GM21576 (cell line): ENCODE measurements at regions not wholly inside any gene's neighbourhood (a gene's known extent, or its start where the extent isn't known, plus 50 kb on each side); places are given as distances from the start of the nearest gene placed in this dataset.
"Not testable (repeated sequence)": the region's sequence is repeated elsewhere in the genome, so short reads cannot be mapped to it uniquely, and the experiment has no call there.

Experiments used
- ATAC-seq: cut with Tn5 transposase; IDR thresholded peaks from one replicate; pipeline ENCODE4 v1.9.1; 2021; ENCODE audit warnings: mild to moderate bottlenecking, moderate library complexity; ENCODE audit not compliant: unreplicated experiment

- no peak for ATAC-seq
These were observed 159.6 kb upstream of the KCNH8 start for GRCh38 chr3:18988614-18989229.

- no peak for ATAC-seq
These were observed 160.4 kb upstream of the KCNH8 start for GRCh38 chr3:18987862-18988447.

DNA sequence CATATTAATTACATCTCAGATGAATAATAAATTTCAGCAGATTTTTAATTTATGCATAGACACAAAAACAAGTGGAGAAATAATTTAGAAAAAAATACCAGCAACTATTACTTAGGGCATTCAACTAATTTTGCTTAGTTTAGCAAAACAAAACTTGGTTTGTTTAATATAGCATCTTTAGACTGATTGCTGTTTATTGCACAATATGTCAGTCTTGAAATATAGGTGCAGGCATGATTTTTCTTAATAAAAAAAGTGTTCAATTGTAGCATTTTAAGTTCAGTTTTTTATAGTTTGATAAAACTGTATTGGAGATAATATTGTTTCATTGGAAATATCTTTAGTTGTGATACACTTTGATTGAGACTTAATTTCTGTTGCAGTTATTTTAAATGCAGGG is 161.2 kb upstream of the KCNH8 start:
- no peak for ATAC-seq

DNA sequence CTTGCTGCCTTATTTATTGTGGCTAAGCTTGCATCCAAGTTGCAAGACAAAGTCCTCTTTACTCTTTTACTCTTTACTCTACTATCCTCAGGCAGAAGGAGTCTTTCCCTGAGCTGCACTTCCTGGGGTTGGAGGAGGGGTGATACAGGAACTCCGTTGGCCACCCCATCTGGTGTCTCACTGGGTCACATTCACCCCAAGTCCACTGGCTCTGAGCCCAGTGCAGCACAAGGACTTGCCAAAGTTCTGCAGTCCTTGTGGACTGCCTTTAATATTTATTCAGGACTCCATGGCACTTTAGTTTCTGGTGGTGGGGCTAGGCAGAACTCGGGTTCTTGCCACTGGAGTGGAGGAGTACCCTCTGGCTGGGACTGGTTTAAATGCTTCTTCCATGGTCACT is 165.4 kb upstream of the KCNH8 start:
- ATAC-seq, result no peak

DNA sequence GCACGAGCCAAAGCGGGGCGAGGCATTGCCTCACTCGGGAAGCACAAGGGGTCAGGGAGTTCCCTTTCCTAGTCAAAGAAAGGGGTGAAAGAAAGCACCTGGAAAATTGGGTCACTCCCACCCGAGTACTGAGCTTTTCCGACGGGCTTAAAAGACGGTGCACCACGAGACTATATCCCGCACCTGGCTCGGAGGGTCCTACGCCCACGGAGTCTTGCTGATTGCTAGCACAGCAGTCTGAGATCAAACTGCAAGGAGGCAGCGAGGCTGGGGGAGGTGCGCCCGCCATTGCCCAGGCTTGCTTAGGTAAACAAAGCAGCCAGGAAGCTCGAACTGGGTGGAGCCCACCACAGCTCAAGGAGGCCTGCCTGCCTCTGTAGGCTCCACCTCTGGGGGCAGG is 172.2 kb upstream of the KCNH8 start:
- ATAC-seq, result not testable (repeated sequence)

GRCh38 chr3:18968120-18968519 is 180.2 kb upstream of the KCNH8 start:
- ATAC-seq, result no peak

- no peak for ATAC-seq
These were observed 182.5 kb upstream of the KCNH8 start for GRCh38 chr3:18965781-18966180.

- ATAC-seq, result no peak
These were observed 183.7 kb upstream of the KCNH8 start for GRCh38 chr3:18964640-18965039.

DNA sequence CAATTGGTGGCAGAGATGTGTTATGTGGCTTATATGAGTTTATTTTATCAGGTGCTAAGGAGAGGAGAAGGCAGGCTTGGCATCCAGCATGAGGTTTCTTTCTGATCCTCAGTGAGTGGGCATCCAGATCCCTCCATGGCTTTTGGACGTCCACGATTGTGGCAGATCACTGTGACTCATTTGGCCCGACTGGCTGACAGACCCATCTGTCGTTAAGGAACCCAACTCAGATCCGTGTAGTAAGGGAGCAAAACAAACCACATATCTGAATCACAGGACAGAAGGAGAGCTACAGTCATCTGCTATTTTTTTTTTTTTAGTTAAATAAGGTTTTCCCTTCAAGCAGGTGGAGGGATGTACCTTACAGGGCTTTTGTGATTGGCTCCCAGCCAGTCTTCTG is 197.0 kb upstream of the KCNH8 start:
- no peak for ATAC-seq

GRCh38 chr3:18946524-18946923 is 201.8 kb upstream of the KCNH8 start:
- ATAC-seq, result no peak

- ATAC-seq, result peak; percentile 62
These were observed 210.7 kb upstream of the KCNH8 start for GRCh38 chr3:18937574-18937973.

DNA sequence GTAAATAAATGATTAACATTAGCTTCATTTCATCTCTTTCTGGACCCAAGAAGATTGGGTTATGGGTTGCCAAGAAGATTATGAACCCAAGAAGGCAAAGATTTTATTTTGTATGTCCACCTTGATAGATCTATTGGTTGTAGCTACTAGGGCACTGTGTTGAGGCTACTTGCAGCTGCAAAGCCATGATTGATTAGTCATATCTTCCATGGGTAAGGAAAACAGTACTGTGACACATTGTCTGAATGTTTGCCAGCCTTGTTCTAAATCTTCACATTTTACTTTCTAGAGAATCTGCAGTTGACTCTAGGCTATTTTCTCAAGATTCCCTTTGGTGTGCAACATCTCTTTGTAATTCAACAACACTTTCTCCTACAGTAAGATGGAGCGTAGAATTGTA is 229.2 kb upstream of the KCNH8 start:
- ATAC-seq, result no peak

GRCh38 chr3:18917923-18918322 is 230.4 kb upstream of the KCNH8 start:
- no peak for ATAC-seq

GRCh38 chr3:18902081-18902793 is 246.1 kb upstream of the KCNH8 start:
- ATAC-seq, result no peak

GRCh38 chr3:18901571-18901970 is 246.7 kb upstream of the KCNH8 start:
- no peak for ATAC-seq

DNA sequence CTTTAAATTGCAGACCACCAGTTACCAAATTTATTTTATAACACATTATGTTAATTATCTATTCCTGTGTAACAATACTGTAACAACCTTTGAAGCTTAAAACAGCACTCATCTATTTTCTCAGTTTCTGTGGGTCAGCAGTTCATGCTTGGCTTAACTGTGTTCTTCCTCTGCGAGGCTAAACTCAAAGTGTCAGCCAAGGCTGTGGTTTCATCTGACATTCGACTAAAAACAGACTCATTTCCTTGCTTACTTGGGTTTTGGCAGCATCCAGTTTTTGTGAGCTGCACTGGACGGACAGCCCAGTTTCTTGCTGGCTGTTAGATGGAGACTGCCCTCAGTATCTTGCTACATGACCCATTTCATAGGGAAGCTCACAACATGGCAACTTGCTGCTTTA is 247.3 kb upstream of the KCNH8 start:
- peak; percentile 89 for ATAC-seq

- no peak for ATAC-seq
These were observed 249.4 kb upstream of the KCNH8 start for GRCh38 chr3:18898911-18899310.

- no peak for ATAC-seq
These were observed 255.6 kb upstream of the KCNH8 start for GRCh38 chr3:18892756-18893155.

DNA sequence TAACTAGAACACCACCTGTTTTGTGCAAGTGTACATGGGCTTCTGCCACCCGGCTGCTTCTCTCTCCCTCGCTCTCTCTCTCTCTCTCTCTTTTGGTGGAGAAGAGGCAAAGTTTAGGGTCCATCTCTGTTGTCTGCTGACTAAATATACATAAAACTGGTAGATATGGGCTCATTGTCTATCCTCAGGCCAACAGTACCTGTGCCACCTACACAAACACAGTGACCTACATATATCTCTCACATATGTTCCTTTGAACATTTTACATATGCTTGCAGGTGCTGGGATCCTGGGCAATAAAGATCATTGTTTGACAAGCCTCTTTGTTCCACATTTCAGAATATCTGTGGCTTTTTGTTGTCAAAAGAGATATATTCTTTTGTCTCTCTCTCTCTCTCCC is 256.3 kb upstream of the KCNH8 start:
- ATAC-seq, result no peak

- no peak for ATAC-seq
These were observed 256.7 kb upstream of the KCNH8 start for GRCh38 chr3:18891641-18892040.

- no peak for ATAC-seq
These were observed 257.9 kb upstream of the KCNH8 start for GRCh38 chr3:18890449-18890848.

GRCh38 chr3:18888819-18889218 is 259.5 kb upstream of the KCNH8 start:
- no peak for ATAC-seq
